Superior temporal gyrus (tissue), 1 donor: ENCODE measurements at regions not wholly inside any gene's neighbourhood (a gene's known extent, or its start where the extent isn't known, plus 50 kb on each side); places are given as distances from the start of the nearest gene placed in this dataset.

Source experiments
- DNase-seq: peaks from one replicate; pipeline ENCODE4 v3.0.0-alpha.2; 2016; ENCODE audit errors: extremely low spot score

DNA sequence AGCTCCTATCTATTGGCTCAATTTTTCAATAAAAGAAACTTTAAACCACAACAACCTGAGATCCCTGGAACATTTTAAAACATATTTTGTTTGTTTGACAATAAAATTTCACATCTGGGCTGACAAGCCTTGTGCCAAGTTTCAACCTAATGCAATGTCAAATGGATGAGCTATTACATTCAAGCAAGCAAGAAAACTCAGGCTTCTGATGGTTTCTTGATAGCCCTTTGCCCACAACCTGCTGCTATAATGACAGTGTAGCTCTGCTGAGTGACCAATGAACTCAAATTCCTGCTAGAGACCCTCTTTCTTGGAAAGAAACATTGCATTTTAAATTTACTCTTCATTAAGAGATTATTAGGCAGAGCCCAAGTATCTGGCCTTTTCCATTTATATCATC is 472.9 kb downstream of the ARHGEF28 start:
- DNase-seq, result no peak

DNA sequence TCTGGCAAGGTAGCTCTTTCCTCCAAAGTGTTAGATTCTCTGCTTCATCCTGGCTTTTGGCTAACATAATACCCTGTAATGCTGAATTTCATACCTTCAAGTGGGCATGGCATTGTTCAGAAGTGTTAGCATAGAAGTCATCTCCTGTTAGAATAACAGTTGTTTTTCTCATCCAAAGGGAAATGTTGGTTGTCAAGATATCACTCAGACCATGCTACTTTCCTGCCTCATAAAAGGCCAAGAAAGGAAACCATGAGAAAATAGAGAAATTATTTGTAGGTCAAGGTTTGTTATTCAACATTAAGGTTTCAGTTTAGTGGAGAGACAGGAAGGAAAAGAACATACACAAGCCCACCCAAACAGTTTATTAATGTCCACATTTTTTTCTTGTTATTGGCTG is 472.5 kb downstream of the ARHGEF28 start:
- no peak for DNase-seq

DNA sequence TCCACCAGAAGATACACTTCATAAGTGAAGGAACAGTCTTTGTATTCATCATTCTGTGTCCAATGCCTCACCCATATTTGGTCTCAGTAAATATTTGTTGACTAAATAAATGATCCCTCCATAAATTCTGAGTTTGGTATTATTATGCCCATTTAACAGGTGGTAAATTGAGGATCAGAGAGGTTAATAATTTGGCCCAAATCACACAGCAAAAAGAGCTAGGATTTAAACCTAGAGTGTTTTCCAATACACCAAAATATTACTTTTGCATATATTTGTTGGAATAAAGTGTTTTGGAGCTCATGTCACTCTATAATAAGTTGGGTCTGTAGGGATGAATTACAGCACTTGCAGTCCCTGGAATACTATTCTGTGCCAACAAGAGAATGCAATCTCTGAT is 470.3 kb downstream of the ARHGEF28 start:
- no peak for DNase-seq

DNA sequence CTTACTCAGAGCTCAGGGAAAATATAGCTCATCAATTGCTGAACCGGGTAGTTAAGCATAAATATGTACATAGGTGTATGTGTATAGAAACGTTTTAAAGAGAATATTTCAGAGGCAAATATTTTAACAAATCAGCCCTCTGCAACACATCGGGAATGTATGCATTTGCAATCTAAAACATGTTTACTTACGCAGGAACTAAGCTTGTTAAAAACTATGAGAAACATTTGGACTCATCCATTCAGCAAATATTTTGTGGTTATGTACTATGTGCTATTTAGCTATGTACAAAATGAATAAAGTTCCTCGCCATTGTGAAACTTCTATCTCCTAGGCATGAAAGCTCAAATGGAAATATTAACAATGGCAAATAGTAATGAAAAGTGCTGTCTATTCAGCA is 469.9 kb downstream of the ARHGEF28 start:
- DNase-seq, result no peak

DNA sequence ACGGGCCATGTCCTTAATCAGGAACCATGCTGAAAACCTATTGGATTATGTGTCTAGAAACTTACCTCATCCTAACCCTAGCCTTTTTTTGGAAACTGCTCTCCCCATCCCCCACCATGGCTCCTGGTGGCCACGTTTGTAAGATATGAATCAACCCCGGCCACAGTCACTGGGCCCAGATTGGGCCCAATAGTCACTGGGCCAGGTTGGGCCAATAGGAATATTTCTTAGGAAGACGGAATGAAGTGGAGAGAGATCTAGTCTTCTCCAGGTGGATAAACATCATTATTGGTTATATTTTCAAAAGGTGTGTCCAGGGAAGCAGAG is 468.7 kb downstream of the ARHGEF28 start:
- DNase-seq, result no peak

DNA sequence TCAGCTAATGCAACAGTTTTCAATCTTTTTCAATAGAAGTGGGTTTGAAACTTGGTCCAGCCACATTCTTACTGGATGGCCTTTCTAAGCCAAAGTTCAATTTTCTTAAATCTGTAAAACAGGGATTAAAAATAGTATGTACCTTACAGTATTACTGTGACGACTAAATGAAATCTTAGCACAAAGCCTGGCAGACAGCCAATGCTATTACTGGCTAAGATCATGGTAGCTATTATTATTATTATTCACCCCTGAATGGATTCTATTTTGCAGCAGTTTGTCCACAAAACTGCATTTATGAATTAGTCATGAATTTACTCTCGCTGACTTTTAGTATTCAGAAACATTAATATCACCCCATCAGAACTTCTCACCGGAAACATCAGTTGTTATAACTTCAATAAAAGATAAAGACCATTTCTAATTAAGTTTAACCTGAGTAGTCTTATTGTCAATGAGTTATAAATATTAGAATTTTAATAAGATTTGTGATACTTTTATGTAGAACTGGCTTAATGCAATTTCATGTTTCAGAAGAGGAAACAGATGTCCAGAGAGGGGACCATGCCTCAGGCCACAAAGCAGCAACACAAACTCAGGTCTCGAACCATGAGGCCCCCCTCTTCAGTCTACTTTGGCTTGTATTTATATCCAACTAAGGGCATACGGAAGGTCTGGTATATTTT is 468.2 kb downstream of the ARHGEF28 start:
- DNase-seq, result no peak

DNA sequence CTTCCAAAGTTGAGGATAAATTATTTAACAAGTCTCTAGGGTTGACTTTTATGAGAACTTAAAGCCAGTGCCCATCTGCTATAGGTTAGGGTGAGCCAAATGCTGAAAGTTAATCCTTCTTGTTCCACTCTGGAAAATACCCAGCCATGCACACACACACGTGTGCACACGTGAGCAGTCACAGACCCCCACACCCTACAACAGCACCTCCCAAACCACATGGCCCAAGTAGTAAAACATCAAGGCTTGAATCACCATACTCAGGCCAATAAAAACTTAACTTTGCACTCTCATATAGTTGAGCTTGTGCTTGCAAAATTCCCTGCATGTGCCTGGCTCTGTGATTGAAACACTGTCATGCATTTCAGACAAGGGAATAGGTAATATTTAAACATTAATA is 467.6 kb downstream of the ARHGEF28 start:
- DNase-seq, result no peak

DNA sequence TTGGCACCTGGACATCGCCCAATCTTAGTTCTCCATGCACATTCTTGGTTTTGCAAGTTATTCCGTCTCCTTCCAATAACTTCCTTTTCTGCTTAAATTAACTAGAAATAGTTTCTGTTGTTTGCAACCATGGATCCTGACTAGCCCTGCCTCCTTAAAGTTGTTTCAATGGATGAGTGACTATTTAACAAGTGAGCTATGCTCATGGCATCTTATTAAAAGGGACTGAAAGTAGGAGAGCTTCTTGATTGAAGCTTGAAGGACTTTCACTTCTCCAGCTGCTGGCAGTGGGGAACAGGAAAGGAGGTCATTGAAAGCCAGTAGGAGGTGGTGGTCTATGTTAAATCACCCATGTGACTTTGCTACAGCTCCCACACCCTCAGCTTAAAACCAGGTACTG is 466.8 kb downstream of the ARHGEF28 start:
- no peak for DNase-seq

DNA sequence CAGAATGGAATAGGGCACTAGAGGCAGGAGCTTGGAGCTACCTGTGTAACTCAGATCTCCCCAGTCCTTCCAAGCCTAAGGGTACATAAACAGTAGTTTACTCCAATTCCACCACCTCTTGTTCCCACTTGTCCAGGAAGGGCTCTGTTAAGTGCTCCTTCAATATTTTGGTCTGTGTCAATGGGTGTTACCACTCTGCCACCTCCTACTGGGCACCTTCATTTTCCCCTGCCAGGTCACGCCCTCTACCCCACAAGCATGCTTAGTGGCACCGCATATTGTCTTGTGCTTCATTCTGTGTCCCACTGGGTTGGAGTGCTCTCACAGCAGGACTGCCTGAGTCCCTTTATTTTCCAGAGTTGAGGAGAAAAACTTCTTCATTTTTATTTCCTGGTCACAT is 459.8 kb downstream of the ARHGEF28 start:
- no peak for DNase-seq

DNA sequence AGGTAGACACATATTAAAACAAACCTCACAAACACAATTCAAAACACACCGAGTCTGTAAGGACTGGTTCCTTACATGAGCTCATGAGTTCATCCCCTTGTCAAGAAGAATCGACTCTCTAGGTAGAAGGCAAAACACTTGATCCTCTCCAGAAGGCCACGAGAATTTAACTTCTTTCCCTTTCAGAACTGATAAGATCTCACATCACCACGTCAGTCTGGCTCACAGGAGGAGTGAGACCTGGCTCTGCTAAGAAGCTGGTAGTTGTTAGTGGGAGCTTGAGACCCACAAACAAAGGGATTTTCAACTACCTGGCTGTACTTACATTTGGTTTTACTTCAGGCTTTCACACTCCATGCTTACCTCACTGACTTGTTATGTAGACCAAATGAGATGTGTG is 459.2 kb downstream of the ARHGEF28 start:
- DNase-seq, result no peak

DNA sequence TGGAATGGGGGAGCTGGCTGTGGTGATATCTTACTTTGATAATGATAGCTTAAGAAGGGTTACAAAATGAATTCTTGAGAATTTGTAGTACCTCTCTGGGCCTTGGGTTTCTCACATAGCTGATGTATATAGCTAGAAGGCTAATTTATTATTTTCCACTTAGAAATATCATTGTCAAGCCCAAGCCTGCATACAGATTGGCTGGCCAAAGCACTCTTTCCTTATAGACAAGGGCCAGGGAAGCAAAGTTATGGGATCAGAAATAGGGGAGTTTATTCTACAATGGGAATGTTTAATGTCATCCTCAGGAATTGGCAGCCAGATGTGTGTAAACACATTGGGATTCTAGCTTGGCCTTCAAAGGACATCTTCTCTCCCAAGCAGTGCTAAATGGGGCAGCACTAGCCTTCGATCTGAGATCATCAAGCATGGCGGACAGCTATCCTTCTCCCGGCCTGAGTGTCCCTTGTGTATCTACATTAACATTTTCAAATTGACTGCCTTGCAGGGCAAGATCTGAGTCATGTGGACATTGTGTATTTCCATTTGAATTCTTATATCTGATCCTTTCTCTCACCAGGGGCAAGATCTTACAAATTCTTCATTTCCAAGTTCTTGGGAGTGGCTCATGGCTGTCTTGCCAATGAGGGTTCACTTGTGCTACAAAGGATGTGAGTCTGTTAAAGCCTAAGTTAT is 457.2 kb downstream of the ARHGEF28 start:
- no peak for DNase-seq

DNA sequence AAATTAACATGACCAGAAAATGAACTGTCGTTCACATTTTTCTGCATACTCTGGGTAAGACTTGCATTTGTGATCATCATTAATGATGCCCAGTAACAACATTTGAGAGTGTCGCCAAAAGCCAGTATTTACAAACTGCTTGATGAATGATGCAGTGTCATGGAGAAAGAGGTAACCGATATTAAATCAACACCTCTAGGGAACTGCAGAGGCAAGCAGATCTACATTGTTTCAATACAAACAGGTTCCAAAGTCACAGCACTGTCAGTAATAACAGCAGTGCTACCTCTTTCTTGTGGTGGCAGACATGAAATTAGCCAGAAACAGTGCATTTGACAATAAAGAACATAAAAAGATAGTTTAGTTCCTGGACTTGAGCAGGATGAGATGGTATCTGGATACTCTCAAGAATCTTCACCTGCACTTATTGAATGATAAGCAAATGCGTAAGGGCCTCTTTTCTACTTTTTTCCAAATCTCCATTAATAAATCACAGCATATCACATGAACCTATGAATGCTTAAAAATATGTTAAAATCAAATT is 456.6 kb downstream of the ARHGEF28 start:
- DNase-seq, result no peak

DNA sequence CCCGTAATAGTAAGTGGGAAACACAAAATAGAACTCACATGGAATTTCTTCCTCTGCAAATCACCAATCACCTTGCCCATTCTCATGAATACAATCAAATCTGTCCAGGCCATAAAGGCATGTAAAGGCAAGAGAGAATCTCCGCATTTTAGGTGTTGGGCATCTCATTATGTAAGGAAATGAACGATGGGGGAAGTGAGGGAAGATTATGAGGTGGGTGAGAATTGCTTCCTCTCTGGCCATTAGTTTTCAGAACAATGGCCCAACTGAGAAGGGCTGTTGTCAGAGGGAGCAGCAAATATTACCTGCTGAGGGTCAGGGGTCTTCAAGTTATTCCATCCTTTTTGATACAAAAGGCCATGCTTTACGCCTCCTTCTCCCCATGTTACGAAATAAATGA is 455.1 kb downstream of the ARHGEF28 start:
- no peak for DNase-seq

DNA sequence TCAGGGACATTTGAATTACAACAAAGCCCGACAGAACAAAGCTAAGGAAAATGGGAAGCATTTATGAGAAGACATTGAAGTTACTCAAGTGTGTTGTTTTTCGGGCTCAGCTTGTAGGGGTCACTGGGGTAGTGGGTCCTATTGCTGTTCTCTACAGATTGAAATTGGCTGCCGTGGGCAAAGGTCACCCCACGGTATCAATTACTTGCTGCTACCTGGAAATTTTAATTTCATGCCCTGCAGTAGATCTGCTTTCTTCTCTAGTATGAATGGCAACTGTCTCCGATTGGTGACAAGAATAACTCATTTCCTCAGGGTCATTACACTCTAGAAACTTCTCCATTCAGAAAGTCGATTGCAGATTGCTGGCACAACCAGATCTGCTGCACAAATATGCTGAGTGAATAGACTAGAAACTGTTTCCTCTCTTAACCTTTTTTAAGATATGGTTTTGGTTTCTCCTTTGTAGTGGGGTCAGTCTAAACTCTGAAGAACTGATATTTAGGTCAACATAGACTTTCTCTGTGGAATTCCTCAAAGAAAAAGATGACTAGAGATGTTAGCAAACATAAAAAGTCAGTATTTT is 454.1 kb downstream of the ARHGEF28 start:
- no peak for DNase-seq

DNA sequence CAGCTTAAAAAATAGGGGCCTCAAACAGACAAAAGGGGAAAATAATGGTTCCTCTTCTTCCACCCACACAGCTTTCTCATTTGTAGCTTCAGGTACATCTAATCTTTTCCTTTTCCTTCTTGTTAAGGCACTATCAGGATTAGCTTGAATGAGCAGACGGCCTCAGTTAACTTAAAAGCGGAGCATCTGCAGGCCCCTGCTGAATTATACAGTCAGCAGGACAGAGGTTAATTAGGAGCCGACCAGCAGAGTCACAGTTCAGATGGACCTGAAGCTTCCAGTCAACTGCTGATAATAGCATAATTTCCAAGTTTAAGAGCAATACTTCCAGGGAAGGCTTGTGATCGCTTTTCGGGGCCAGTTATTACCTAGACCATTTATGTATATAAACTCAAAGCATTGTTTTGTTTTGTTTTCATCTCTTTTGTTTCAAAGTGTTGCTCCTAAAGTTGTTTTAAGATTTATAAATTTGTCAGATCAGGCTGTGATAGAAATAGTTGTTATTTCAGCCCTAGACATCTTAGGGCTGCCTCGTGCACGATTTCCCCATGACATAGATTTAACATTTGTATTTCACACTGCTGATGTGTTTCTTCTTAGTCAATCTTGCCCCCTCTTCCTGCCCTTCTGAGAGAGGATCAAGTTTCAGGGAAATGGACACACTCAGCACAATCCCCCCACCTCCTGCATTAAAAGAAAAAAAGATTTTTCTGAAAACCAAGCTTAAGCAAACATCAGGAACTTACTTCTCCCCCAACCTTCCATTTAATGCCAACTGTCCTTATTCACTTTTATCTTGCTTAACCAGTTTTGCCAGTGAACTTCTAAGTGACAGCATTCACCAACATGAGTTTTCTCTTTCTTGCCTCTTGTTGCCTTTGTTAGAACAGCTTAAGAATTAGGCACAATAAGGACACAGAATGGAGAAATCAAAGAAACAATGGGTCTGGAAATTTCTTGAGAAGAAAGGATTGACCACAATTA is 449.8 kb downstream of the ARHGEF28 start:
- no peak for DNase-seq

DNA sequence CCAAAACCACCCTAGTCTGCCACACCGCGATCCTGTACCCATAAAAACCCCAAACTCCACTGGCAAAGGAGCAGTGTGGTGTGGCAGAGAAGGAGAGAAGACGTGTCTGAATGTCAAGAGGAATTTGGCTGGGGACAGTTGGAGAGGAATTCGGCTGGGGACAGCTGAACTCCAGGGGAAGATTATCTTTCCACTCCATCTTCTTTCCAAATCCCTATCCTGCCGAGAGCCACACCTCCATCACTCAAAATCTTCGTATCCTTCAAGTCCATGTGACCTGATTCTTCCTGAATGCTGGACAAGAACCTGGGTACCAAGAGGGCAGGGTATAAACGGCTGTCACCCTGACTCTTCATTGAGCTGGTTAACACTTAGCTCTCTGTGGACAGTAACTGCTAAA is 448.1 kb downstream of the ARHGEF28 start:
- DNase-seq, result no peak

DNA sequence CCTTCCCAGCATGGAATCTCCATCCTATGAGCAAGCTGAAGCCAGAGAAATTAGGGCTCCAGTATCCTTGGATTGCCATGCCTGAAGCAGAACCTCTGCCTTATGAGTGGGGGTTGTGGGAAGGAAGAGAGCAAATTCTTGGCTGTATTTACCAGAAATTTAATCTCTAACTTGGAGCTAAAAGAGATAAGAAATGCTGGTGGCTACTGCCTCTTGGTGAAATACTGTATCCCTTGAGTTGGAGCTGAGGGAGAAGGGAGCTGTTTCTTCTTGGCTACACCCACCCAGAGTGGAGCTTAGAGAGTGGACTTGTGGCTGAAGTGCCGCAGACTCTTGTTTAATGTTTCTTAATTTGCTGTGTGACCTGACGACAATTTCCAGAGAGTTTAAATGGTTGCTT is 447.3 kb downstream of the ARHGEF28 start:
- DNase-seq, result no peak

DNA sequence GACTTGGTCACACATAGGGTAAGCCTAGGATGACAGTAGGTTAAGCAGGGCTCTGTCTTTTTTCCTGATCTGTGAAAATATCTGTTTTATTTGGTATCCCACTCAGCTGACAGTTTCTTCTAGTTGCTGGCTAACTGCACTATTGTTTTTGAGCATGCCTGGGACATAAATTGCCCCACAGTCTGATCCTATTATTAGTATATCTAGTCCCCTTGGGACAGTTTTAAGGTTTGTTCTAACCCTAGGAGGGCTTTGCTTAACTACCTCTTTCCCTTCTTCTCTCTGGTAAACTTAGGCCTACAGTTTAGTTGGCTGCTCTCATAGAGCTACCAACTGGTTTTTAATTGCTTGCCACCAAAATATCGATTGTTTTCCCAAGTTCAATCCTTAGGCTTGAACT is 446.6 kb downstream of the ARHGEF28 start:
- no peak for DNase-seq

DNA sequence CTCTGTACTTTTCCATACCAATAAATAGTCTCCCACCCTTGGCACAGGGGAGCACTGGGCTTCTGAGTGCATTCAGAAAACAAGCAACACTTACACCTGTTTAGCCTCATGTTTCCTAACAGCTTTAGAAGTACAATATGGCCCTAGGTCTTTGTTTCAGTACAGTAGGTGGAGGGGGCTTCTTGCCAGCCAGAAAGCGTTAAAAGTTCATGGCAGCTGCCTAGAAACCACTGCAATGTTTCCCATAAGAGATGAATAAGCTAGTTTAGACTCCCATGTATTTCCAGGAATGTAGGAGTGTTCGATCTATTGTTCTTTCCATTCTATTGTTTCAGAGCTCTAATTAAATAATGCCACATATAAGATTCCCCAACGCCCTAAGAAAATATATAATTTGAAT is 444.8 kb downstream of the ARHGEF28 start:
- no peak for DNase-seq

DNA sequence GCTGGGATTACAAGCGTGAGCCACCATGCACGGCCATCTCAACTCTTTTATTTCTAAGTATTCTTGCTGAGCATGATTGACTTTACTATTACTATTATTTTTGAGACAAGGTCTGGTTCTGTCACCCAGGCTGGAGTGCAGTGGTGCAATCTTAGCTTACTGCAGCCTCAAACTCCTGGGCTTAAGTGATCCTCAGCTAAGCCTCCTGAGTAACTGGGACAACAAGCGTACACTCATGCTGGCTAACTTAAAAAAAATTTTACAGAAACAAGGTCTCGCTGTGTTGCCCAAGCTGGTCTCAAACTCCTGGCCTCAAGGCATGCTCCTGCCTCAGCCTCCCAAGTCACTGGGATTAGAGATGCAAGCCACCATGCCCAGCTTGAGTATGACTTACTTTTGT is 443.7 kb downstream of the ARHGEF28 start:
- no peak for DNase-seq

DNA sequence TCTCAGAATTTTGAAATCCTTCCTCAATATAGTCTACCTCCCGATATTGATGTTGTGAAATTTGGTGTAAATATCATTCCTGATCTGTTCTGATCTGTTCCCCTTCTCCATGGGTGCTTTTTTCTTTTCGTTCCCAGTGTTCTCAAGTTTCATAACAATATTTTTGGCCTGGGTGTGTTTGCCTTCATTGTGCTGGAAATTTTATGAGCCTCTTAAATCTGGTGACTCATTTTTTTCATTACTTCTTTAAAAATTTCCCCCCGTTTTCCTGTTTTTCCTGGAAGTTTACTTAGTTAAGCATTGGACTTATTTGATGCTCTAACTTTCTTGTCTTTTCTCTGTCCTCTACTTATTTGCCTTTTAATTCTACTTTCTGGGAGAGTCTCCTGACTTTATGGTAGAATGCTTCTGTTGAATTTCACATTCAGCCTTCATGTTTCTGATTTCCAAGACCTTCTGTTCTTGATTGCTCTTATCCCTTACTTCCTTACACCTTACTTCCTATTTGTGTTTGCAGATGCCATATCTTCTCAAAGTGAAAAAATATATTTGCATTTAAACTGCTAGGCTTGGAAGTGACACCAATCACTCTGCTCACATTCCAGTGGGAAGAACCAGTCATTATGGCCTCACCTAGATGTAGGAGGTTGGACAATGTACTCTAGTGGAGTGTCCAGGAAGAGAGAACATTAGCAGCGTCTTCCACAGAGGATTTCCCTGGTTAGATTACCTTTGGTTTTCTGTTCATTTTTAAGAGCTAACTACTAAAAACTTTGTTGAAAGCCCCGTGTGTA is 441.9 kb downstream of the ARHGEF28 start:
- no peak for DNase-seq
